Activated CD8-positive, alpha-beta memory T cell treated with anti-CD3 and anti-CD28 coated beads, Interleukin-2, amount 50 U/mL, for 48 hours (primary cell): ENCODE measurements at regions not wholly inside any gene's neighbourhood (a gene's known extent, or its start where the extent isn't known, plus 50 kb on each side); places are given as distances from the start of the nearest gene placed in this dataset.
A peak's percentile ranks its signal among the peaks of the same experiment; 100 is the strongest.

Source experiments
- DNase-seq: peaks from one replicate; pipeline ENCODE4 v3.0.0-alpha.2; 2020

DNA sequence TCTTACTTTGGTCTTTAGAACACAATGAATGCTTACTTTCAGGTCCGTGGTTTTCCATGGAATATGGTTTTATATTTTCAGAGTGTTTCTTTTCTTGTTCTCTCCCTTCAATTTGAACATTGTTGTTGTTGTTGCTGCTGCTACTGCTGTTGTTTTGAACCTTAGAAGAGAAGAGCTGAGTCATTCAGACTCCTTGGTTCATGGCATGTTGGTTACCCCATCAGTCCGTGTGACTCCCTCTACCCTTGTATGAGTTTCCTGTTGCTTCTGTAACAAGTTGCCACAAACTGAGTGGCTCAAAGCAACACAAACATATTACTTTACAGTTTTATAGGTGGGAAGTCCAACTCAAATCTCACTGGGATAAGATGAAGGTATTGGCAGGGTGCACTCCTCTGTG, 511.0 kb downstream of the INSC start:
- no peak for DNase-seq

DNA sequence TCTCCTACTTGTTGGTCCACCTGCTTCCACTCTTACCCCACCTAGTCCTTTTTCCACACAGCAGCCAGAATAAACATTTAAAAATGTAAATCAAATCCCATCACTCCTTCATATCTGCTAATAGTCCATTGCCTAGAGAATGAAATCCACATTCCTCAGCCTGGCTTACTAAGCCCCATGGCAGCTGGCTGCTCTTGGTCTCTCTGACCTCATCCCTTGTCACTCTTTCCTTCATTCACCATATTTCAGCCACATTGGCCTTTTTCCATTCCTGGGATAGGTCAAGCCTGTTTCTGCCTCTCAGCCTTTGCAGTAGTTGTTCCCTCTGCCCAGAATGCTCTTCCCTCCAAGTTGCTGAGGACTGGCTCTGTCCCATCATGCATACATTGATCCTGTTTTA, 512.8 kb downstream of the INSC start:
- no peak for DNase-seq

GRCh38 chr11:15629690-15630321, 515.1 kb downstream of the INSC start:
- no peak for DNase-seq

GRCh38 chr11:15630896-15631295, 516.2 kb downstream of the INSC start:
- DNase-seq: no peak

GRCh38 chr11:15635521-15635920, 520.8 kb downstream of the INSC start:
- DNase-seq: no peak

- DNase-seq: no peak
These were observed 521.9 kb downstream of the INSC start for GRCh38 chr11:15636521-15637089.

DNA sequence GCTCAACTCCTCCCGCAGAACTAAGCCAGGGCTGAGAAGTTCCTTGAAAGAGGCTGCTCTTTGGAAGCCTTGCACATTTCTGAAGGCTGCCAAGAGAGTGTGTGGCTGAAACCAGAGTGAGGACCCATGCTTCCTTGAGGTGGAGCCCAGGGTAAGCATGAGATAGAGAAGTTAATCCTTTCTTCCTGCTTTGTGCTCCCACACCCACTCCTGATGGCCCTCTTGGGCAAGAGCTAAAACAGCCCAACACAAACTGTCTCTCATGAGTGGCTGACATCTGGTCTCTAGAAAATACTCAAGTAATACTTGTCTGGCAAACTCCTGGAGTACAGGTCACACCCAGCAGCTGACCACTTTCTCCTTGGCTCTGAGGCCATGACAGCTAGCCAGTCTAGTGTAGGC, 523.7 kb downstream of the INSC start:
- DNase-seq: no peak

DNA sequence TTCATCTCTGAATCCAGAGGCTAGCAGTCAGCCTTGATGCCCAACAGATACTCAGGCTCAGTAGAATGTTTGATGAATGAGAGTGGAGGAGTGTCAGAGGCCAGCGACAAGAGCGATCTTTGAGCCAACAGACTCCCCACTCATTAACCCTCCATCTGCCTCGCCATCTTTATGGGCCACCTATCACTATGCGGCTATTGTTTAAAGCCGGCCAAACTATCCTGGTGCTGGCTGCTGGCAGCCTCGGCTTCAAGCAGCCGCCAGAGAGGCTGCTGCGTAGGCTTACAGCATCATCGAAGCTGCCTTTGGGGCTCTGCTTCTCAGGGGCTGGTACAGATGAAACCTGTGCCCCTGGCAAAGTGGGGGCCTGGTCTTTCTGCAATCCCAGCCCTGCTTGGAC, 525.6 kb downstream of the INSC start:
- DNase-seq: no peak

DNA sequence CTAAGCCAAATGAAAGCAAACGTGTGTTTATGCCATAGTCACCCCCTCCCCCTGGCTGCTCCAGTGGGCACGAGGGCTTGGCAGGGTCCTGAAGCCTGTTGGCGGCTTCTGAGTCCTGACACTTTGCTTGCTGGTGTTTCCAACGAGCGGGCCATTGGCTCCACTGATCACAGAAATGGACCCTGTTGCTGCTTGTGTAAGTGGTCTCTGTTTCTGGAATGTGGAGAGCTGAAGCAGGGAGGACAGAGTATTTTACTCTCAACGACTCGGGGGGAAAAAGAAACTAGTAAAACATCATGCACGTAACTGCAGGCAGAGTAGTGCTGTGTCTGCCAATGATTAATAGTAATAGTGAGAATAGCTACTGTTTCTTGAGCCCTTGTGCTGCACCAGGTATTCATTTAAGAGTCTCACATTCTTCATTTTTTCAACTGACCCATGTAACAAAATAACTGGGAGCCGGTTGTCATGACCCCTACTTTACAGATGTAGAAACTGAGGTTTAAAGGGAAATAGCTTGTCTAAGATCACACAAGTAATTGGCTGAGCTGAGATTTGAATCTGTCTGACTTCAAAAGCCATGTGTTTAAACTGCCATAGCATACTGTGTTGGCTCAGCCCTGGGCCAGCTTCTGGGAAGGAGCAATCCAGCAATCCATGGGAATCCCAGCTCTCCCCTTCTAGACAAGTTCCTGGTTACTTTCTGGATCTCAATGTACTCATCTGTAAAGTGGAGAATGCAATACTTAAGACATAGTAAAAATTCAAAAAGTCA, 526.7 kb downstream of the INSC start:
- DNase-seq: no peak

GRCh38 chr11:15645201-15645600, 530.5 kb downstream of the INSC start:
- no peak for DNase-seq

DNA sequence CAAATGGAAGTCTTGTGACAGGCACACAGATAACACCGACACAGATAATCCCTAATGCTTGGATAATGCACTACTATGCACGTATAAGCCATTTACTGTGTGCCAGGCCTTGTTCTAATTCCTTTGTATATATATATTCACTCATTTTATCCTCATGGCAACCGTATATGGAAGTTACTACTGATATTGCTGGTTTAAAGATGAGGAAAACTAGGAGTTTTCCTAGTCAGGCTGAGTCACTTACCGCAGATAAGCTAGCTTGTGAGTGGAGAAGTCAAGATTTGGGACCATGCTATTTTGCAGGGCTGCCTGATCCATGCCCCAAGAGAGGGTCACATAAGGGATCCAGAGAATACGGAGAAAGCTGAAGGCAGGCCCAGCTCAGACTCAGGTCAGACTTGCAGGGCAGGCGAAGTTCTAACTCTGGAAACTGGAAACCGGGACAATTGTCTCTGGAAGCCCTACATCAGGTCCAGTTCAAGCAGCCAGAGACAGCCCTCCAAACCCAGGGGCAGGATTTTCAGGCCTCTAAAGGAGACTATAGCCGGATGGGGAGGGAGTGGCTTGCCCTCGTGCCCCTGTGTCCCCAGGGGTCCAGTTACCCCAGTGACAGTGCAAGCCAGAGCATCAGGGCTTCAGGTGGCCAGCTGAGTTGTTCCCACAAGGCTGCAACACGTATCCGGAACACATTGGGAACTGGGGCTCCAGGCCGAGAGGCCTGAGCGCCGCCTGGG, 534.8 kb downstream of the INSC start:
- DNase-seq: no peak

- DNase-seq: peak; percentile 91
These were observed 535.6 kb downstream of the INSC start for GRCh38 chr11:15650105-15650938.

- no peak for DNase-seq
These were observed 536.3 kb downstream of the INSC start for GRCh38 chr11:15651033-15651432.

DNA sequence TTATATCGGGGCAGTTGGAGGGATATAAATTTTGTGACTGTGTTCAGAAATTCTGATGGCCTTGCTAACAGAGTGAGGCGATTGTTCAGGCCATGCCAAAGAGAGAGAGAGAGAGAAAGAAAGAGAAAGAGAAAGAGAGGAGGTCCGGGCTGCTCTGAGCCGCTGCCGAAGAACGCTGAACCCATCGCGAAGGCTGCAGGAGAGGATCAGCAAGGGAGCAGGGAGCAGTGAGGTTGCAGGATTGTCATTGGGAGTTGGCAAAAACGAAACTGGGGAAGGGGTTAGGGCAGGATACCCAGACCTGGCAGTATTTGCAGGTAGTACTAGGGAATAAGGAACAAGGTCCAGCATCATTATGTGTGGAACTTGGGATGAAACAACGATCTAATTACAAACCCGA, 537.1 kb downstream of the INSC start:
- DNase-seq: no peak

DNA sequence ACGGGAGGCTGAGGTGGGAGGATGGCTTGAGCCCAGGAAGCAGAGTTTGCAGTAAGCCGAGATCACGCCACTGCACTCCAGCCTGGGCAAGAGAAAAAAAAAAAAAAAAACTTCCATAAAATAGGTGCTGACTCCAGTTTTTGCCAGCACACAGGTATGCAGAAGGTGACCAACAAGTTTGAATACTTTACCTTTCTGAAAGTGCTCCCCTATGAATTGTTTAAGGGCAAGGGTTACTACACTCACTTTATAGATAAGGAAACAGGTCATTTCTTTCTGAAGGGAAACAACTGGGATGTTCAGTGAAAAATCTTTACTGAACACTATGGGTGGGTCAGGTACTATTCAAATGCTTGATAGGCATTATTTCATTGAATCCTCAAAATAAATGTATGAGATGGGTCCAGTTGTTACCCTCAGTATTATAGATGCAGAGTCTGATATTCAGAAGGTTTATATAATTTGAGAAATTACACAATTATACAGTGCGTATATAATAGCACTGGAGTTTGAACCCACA, 538.5 kb downstream of the INSC start:
- no peak for DNase-seq

- no peak for DNase-seq
These were observed 539.7 kb downstream of the INSC start for GRCh38 chr11:15654451-15654850.

DNA sequence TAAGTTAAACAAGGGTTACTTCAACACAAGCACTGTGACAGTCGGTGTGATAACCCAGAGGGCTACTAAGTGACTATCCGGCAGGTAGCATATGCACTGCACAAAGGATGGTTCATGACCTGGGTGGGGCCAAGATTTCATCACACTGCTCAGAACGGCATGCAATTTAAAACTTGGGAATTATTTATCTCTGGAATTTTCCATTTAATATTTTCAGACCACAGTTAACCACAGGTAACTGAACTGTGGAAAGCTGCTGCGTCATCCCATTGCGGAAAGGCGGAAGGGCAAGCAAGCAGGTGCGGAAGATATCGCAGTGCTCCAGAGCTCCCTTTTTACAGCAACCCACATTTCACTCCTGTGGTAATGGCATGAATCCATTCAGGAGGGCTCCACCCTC, 540.8 kb downstream of the INSC start:
- DNase-seq: no peak

GRCh38 chr11:15657264-15657663, 542.5 kb downstream of the INSC start:
- no peak for DNase-seq

- DNase-seq: no peak
These were observed 545.8 kb downstream of the INSC start for GRCh38 chr11:15660496-15660895.

- no peak for DNase-seq
These were observed 547.6 kb downstream of the INSC start for GRCh38 chr11:15662285-15662684.

DNA sequence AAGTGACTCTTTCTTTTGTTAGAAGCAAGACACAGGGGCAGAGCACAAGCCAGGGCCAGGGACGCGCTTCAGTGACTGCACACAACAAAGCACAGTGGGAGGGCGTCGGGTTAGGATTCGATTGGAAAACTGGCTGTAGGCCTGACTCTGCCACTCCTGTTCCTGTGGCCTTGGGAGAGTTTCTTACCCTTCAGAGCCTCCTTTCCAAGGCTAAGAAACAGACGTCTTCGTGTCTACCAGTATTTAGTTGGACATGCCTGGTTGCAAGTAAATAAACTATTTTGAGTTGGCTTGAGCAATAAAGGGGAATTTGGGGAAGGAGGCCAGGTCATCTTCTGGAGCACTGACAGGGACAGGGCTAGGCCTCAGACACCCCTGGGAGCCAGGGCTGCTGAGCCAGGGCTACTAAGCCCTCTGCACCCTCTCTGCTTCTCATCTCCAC, 549.1 kb downstream of the INSC start:
- DNase-seq: no peak

DNA sequence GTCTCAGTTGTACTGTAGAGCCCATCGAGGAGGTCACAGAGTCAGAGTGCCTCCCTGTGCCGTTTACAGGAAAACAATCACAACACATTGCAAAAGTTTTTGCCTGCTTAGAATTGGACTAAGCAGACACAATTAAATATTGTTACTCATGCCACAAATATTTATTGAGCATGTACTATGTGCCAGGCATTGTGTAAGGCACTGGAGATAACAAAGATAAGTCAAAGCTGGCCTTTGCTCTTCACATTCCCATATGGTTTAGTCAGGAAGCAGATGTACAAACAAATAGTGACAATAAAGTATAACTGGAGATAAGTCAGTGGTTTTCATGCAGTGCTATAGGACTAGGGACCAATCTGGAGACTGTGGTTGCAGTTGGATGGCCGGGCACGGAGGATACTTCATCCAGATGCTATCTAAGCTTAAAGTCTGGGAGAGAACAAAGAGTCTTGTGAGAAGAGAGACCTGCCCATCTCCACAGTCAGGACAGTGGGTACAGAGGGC, 550.7 kb downstream of the INSC start:
- no peak for DNase-seq
